ENCODE measurements at regions not wholly inside any gene's neighbourhood (a gene's known extent, or its start where the extent isn't known, plus 50 kb on each side); places are given as distances from the start of the nearest gene placed in this dataset.

GRCh38 chr14:87113286-87113685, 879.7 kb downstream of the GALC start:
- no peaks in the 10 kb centered on the region for H3K27me3 ChIP-seq (ENCODE audit: control insufficient read depth, low read length)
- TF ChIP-seq CTCF (IDR thresholded peaks at IDR 0.05; ENCODE audit: low read depth, low read length, poor library complexity, severe bottlenecking): no peak
- TF ChIP-seq EZH2phosphoT487 (IDR thresholded peaks at IDR 0.05; ENCODE audit: borderline replicate concordance, low read length): no peak
- H3K27ac ChIP-seq (ENCODE audit: low read depth, low read length): no peak overlapping the region
- H3K9me2 ChIP-seq (replicated peaks; ENCODE audit: control insufficient read depth, low read length): no peaks in the 10 kb centered on the region
- H3K36me3 ChIP-seq (ENCODE audit: control insufficient read depth, low read length): no peaks in the 10 kb centered on the region
- H3K4me3 ChIP-seq (ENCODE audit: low read length): no peak overlapping the region
- H3K79me2 ChIP-seq (ENCODE audit: control insufficient read depth, low read length): no peaks in the 10 kb centered on the region
- no peaks in the 10 kb centered on the region for H3K4me1 ChIP-seq (ENCODE audit: control insufficient read depth, low read length)
- H3F3A ChIP-seq (ENCODE audit: control insufficient read depth, insufficient read depth): no peaks in the 10 kb centered on the region
- no peak overlapping the region for H3K4me2 ChIP-seq (ENCODE audit: low read length)
- no peaks in the 10 kb centered on the region for H4K20me1 ChIP-seq (ENCODE audit: control insufficient read depth, insufficient read depth, low read depth, low read length)
- H3K9me3 ChIP-seq (ENCODE audit: control insufficient read depth, insufficient read depth, low read length): no peaks in the 10 kb centered on the region

- no peak for TF ChIP-seq EZH2phosphoT487 (IDR thresholded peaks at IDR 0.05; ENCODE audit: borderline replicate concordance, low read length)
- no peak for TF ChIP-seq CTCF (IDR thresholded peaks at IDR 0.05; ENCODE audit: low read depth, low read length, poor library complexity, severe bottlenecking)
- Histone ChIP-seq H3K9me3 (ENCODE audit: control insufficient read depth, insufficient read depth, low read length) (no peaks in the 10 kb centered on the region), H3K27me3 (ENCODE audit: control insufficient read depth, low read length) (no peaks in the 10 kb centered on the region), H4K20me1 (ENCODE audit: control insufficient read depth, insufficient read depth, low read depth, low read length) (no peaks in the 10 kb centered on the region), H3K9me2 (replicated peaks; ENCODE audit: control insufficient read depth, low read length) (no peaks in the 10 kb centered on the region), H3K4me3 (ENCODE audit: low read length) (no peak overlapping the region), H3K27ac (ENCODE audit: low read depth, low read length) (no peak overlapping the region), H3K4me2 (ENCODE audit: low read length) (no peak overlapping the region), H3K36me3 (ENCODE audit: control insufficient read depth, low read length) (no peaks in the 10 kb centered on the region), H3K4me1 (ENCODE audit: control insufficient read depth, low read length) (no peaks in the 10 kb centered on the region), H3K79me2 (ENCODE audit: control insufficient read depth, low read length) (no peaks in the 10 kb centered on the region), H3F3A (ENCODE audit: control insufficient read depth, insufficient read depth) (no peaks in the 10 kb centered on the region)
These were observed 881.2 kb downstream of the GALC start for GRCh38 chr14:87111741-87112140.

- no peaks in the 10 kb centered on the region for H3K4me1 ChIP-seq (ENCODE audit: control insufficient read depth, low read length)
These were observed 881.9 kb downstream of the GALC start for GRCh38 chr14:87111126-87111525.

More at GRCh38 chr14:87111126-87111525, 881.9 kb downstream of the GALC start:
- no peaks in the 10 kb centered on the region for H3F3A ChIP-seq (ENCODE audit: control insufficient read depth, insufficient read depth)
- no peak for TF ChIP-seq CTCF (IDR thresholded peaks at IDR 0.05; ENCODE audit: low read depth, low read length, poor library complexity, severe bottlenecking)
- no peak for TF ChIP-seq EZH2phosphoT487 (IDR thresholded peaks at IDR 0.05; ENCODE audit: borderline replicate concordance, low read length)
- no peaks in the 10 kb centered on the region for H4K20me1 ChIP-seq (ENCODE audit: control insufficient read depth, insufficient read depth, low read depth, low read length)
- no peaks in the 10 kb centered on the region for H3K27me3 ChIP-seq (ENCODE audit: control insufficient read depth, low read length)
- H3K27ac ChIP-seq (ENCODE audit: low read depth, low read length): no peak overlapping the region
- H3K9me3 ChIP-seq (ENCODE audit: control insufficient read depth, insufficient read depth, low read length): no peaks in the 10 kb centered on the region
- H3K4me2 ChIP-seq (ENCODE audit: low read length): no peak overlapping the region
- H3K79me2 ChIP-seq (ENCODE audit: control insufficient read depth, low read length): no peaks in the 10 kb centered on the region
- H3K4me3 ChIP-seq (ENCODE audit: low read length): no peak overlapping the region
- H3K9me2 ChIP-seq (replicated peaks; ENCODE audit: control insufficient read depth, low read length): no peaks in the 10 kb centered on the region
- H3K36me3 ChIP-seq (ENCODE audit: control insufficient read depth, low read length): no peaks in the 10 kb centered on the region
